OCI-LY1 (cell line): ENCODE measurements at regions not wholly inside any gene's neighbourhood (a gene's known extent, or its start where the extent isn't known, plus 50 kb on each side); places are given as distances from the start of the nearest gene placed in this dataset.

Source experiments
- H2AFZ ChIP-seq: fragments of 200-600 bp; sonication (generic), shearing (Covaris generic); 2 replicates; pipeline ENCODE4 v1.6.0; 2014; ENCODE audit warnings: antibody characterized with exemption, mild to moderate bottlenecking, low read length
- H3F3A ChIP-seq: fragments of 200-600 bp; sonication (generic), shearing (Covaris generic); 2 replicates; pipeline ENCODE4 v1.6.0; 2014; ENCODE audit warnings: mild to moderate bottlenecking, antibody characterized with exemption, low read length, moderate library complexity; ENCODE audit not compliant: insufficient read depth
- H3K27ac ChIP-seq: fragments of 200-600 bp; sonication (generic); 2 replicates; pipeline ENCODE4 v1.5.1; 2014; ENCODE audit warnings: low read length, mixed run types, mild to moderate bottlenecking, low read depth; ENCODE audit not compliant: poor library complexity, severe bottlenecking
- H3K27me3 ChIP-seq: fragments of 200-600 bp; sonication (generic); 2 replicates; pipeline ENCODE4 v1.6.0; 2014; ENCODE audit warnings: antibody characterized with exemption, mild to moderate bottlenecking, low read length, moderate library complexity; ENCODE audit not compliant: insufficient read depth
- H3K36me3 ChIP-seq: fragments of 200-600 bp; sonication (generic); 2 replicates; pipeline ENCODE4 v1.6.1; 2014; ENCODE audit warnings: mild to moderate bottlenecking, antibody characterized with exemption, low read length, moderate library complexity, mixed read lengths; ENCODE audit not compliant: insufficient read depth
- H3K4me1 ChIP-seq: fragments of 200-600 bp; sonication (generic); 2 replicates; pipeline ENCODE4 v1.5.1; 2014; ENCODE audit warnings: mild to moderate bottlenecking, low read length, moderate library complexity; ENCODE audit not compliant: insufficient read depth, severe bottlenecking
- H3K4me2 ChIP-seq: fragments of 200-600 bp; sonication (generic), shearing (Covaris generic); 2 replicates; pipeline ENCODE4 v1.6.1; 2014; ENCODE audit warnings: low read length
- H3K4me3 ChIP-seq: fragments of 200-600 bp; sonication (generic); 2 replicates; pipeline ENCODE4 v1.5.1; 2014; ENCODE audit warnings: low read length, low read depth, mild to moderate bottlenecking, mixed read lengths; ENCODE audit not compliant: poor library complexity, severe bottlenecking
- H3K79me2 ChIP-seq: fragments of 200-600 bp; shearing (Covaris generic); 2 replicates; pipeline ENCODE4 v1.6.1; 2016; ENCODE audit warnings: mixed run types, low read length, mixed read lengths; ENCODE audit not compliant: insufficient read depth
- H3K9ac ChIP-seq: fragments of 200-600 bp; sonication (generic), shearing (Covaris generic); 2 replicates; pipeline ENCODE4 v1.6.1; 2014; ENCODE audit warnings: mild to moderate bottlenecking, low read length, mixed read lengths
- H3K9me2 ChIP-seq: fragments of 200-600 bp; sonication (generic), shearing (Covaris generic); 2 replicates; pipeline ENCODE4 v1.6.1; 2014; ENCODE audit warnings: low read depth, mild to moderate bottlenecking, low read length, mixed read lengths
- H3K9me3 ChIP-seq: fragments of 200-600 bp; shearing (Covaris generic); 2 replicates; pipeline ENCODE4 v1.6.1; 2014; ENCODE audit warnings: low read length, mixed read lengths
- H4K20me1 ChIP-seq: fragments of 200-600 bp; sonication (generic), shearing (Covaris generic); 2 replicates; pipeline ENCODE4 v1.6.0; 2016; ENCODE audit warnings: mild to moderate bottlenecking, low read length; ENCODE audit not compliant: insufficient read depth
- EZH2 ChIP-seq: fragments of 200-600 bp; sonication (generic), shearing (Covaris generic); IDR thresholded peaks from 2 replicates; pipeline ENCODE4 v1.8.0; 2017; ENCODE audit warnings: borderline replicate concordance, mixed run types, mild to moderate bottlenecking, antibody characterized with exemption, low read length, moderate library complexity, mixed read lengths
- TF ChIP-seq, protein P1 (sequence below): fragments of 200-600 bp; sonication (generic), shearing (Covaris generic); IDR thresholded peaks from 2 replicates; pipeline ENCODE4 v1.5.1; 2017; ENCODE audit warnings: mild to moderate bottlenecking, antibody characterized with exemption, low read length, moderate library complexity, mixed read lengths

DNA sequence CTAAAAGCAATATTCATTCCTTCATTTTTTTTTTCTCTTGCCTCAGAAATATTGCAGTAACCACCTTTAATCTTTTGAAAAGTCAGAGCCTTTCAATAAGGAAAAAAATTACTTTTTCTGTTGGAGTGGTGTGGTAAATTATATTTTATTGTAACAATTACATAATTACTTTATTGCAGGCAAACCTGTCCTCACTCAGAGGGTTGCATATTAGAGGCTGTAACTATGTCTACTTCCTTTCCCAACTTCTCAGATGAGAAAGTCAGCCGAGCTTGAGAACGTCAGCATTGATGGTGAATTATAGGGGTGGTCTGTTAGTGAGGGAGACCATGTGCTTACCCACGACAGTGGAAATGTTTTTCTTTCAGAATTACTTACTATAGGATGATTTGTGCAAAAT, 611.8 kb downstream of the KIF4B start:
- no peaks in the 10 kb centered on the region for H3F3A ChIP-seq

DNA sequence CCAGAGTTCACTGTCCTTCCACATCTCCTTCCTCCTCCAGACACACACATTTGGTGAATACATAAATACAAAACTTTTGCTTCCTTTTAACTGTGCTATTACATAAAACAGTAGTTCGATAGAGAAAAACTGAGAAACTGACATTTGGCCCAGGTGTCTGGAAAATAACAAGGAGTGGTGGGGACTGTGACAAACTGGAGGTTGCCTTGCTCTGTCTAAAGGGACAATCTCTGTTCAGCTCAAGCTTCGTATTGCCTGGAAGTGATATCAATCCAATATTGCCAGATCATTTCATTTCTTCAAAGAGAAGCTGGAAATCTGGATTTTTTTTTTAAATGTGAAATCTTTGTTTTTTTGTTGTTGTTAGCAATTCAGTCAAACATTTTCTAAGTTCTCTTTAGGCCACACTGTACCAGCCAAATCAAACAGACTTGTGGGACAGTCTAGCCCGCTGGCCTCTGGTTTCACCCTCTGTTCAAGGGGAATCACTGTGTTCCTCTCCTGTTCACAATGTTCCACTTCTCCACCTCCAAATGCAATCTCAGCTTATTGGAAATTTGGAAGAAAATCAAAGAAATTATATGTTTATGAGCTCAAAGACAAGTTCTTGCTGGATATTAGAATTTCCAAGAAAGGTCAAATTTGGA, 612.5 kb downstream of the KIF4B start:
- Histone ChIP-seq H3K9me3 (no peaks in the 10 kb centered on the region), H3K36me3 (no peaks in the 10 kb centered on the region), H3K4me2 (no peak overlapping the region), H2AFZ (no peak overlapping the region), H4K20me1 (no peaks in the 10 kb centered on the region), H3K4me1 (no peaks in the 10 kb centered on the region), H3K9me2 (no peaks in the 10 kb centered on the region), H3F3A (no peaks in the 10 kb centered on the region), H3K27ac (no peak overlapping the region), H3K4me3 (no peak overlapping the region), H3K9ac (no peak overlapping the region), H3K79me2 (no peaks in the 10 kb centered on the region), H3K27me3 (no peaks in the 10 kb centered on the region)
- no peak for TF ChIP-seq EZH2
- TF ChIP-seq, protein P1, sequence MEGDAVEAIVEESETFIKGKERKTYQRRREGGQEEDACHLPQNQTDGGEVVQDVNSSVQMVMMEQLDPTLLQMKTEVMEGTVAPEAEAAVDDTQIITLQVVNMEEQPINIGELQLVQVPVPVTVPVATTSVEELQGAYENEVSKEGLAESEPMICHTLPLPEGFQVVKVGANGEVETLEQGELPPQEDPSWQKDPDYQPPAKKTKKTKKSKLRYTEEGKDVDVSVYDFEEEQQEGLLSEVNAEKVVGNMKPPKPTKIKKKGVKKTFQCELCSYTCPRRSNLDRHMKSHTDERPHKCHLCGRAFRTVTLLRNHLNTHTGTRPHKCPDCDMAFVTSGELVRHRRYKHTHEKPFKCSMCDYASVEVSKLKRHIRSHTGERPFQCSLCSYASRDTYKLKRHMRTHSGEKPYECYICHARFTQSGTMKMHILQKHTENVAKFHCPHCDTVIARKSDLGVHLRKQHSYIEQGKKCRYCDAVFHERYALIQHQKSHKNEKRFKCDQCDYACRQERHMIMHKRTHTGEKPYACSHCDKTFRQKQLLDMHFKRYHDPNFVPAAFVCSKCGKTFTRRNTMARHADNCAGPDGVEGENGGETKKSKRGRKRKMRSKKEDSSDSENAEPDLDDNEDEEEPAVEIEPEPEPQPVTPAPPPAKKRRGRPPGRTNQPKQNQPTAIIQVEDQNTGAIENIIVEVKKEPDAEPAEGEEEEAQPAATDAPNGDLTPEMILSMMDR: no peak

More for the DNA sequence above, 611.8 kb downstream of the KIF4B start:
- Histone ChIP-seq H3K79me2 (no peaks in the 10 kb centered on the region), H3K4me2 (no peak overlapping the region), H2AFZ (no peak overlapping the region), H3K4me3 (no peak overlapping the region), H3K27ac (no peak overlapping the region), H3K9ac (no peak overlapping the region), H3K36me3 (no peaks in the 10 kb centered on the region), H3K9me3 (no peaks in the 10 kb centered on the region), H4K20me1 (no peaks in the 10 kb centered on the region), H3K27me3 (no peaks in the 10 kb centered on the region), H3K4me1 (no peaks in the 10 kb centered on the region), H3K9me2 (no peaks in the 10 kb centered on the region)
- TF ChIP-seq, protein P1: no peak
- TF ChIP-seq EZH2: no peak

DNA sequence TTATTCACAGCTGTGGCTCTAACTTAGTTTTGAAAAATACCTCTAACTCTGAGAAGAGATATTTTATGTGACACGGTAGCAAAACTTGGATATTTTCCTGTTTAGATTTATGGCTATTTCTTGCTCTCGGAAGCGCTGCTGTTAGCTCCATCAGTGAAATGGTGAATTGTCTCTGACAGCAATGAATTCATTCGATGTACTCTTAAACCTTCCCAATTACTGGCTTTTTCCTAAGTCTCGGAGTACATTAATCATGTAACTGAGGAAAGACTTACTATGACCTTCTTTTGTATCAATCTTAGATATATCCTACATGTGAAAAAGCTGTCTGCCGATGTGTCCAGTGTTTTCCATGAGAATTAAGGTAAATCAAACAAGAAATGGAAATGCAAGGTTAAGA, 613.0 kb downstream of the KIF4B start:
- Histone ChIP-seq H3K36me3 (no peaks in the 10 kb centered on the region), H3K9ac (no peak overlapping the region), H3K9me3 (no peaks in the 10 kb centered on the region), H3K4me1 (no peaks in the 10 kb centered on the region), H3K79me2 (no peaks in the 10 kb centered on the region), H3K4me3 (no peak overlapping the region), H3K27ac (no peak overlapping the region), H3K27me3 (no peaks in the 10 kb centered on the region), H3F3A (no peaks in the 10 kb centered on the region), H4K20me1 (no peaks in the 10 kb centered on the region), H3K9me2 (no peaks in the 10 kb centered on the region), H3K4me2 (no peak overlapping the region), H2AFZ (no peak overlapping the region)
- TF ChIP-seq, protein P1: no peak
- TF ChIP-seq EZH2: no peak
